Mesendoderm (in vitro differentiated cells): ENCODE measurements at regions not wholly inside any gene's neighbourhood (a gene's known extent, or its start where the extent isn't known, plus 50 kb on each side); places are given as distances from the start of the nearest gene placed in this dataset.

Experiments
- DNase-seq: peaks from one replicate; pipeline ENCODE4 v3.0.0; 2013
- H2AK5ac ChIP-seq: 2 replicates; pipeline ENCODE4 v1.6.1; 2013; ENCODE audit warnings: low read length, inconsistent platforms
- H2BK120ac ChIP-seq: 2 replicates; pipeline ENCODE4 v1.6.1; 2013; ENCODE audit warnings: low read depth, mild to moderate bottlenecking, low read length, moderate library complexity, mixed read lengths
- H2BK15ac ChIP-seq: replicated peaks from 2 replicates; pipeline ENCODE4 v1.6.1; 2013; ENCODE audit warnings: low read depth, mild to moderate bottlenecking, moderate library complexity
- H2BK5ac ChIP-seq: 2 replicates; pipeline ENCODE4 v1.6.1; 2013; ENCODE audit warnings: low read length, inconsistent platforms
- H3K18ac ChIP-seq: 2 replicates; pipeline ENCODE4 v1.6.1; 2013; ENCODE audit warnings: mild to moderate bottlenecking, low read length, mixed read lengths
- H3K23ac ChIP-seq: one replicate; pipeline ENCODE4 v1.6.1; 2013; ENCODE audit warnings: low read length
- H3K27ac ChIP-seq: 2 replicates; pipeline ENCODE4 v1.5.1; 2013; ENCODE audit warnings: low read depth, mild to moderate bottlenecking, inconsistent platforms, low read length, moderate library complexity
- H3K27me3 ChIP-seq: 2 replicates; pipeline ENCODE4 v1.6.1; 2013; ENCODE audit warnings: low read length, control low read depth, mild to moderate bottlenecking, inconsistent platforms; ENCODE audit not compliant: insufficient read depth, poor library complexity
- H3K36me3 ChIP-seq: 2 replicates; pipeline ENCODE4 v1.6.1; 2013; ENCODE audit warnings: low read length, inconsistent platforms; ENCODE audit not compliant: control insufficient read depth, insufficient read depth
- H3K4ac ChIP-seq: one replicate; pipeline ENCODE4 v1.6.1; 2013; ENCODE audit warnings: low read depth, mild to moderate bottlenecking, low read length, moderate library complexity
- H3K4me1 ChIP-seq: 2 replicates; pipeline ENCODE4 v1.6.1; 2013; ENCODE audit warnings: low read depth, low read length, inconsistent platforms; ENCODE audit not compliant: control insufficient read depth
- H3K4me2 ChIP-seq: 2 replicates; pipeline ENCODE4 v1.6.1; 2013; ENCODE audit warnings: low read length
- H3K4me3 ChIP-seq: 2 replicates; pipeline ENCODE4 v1.5.1; 2013; ENCODE audit warnings: mild to moderate bottlenecking, low read length
- H3K56ac ChIP-seq: one replicate; pipeline ENCODE4 v1.6.1; 2013; ENCODE audit warnings: low read length
- H3K79me1 ChIP-seq: 2 replicates; pipeline ENCODE4 v1.6.1; 2013; ENCODE audit warnings: low read length, inconsistent platforms
- H3K79me2 ChIP-seq: 2 replicates; pipeline ENCODE4 v1.6.1; 2013; ENCODE audit warnings: mild to moderate bottlenecking, low read length; ENCODE audit not compliant: control insufficient read depth, insufficient read depth
- H3K9ac ChIP-seq: 2 replicates; pipeline ENCODE4 v1.6.1; 2013; ENCODE audit warnings: low read length, inconsistent platforms
- H4K5ac ChIP-seq: one replicate; pipeline ENCODE4 v1.6.1; 2013; ENCODE audit warnings: low read length
- H4K8ac ChIP-seq: one replicate; pipeline ENCODE4 v1.6.1; 2013; ENCODE audit warnings: low read depth, mild to moderate bottlenecking, control low read depth, low read length, moderate library complexity
- whole genome bisulfite sequencing: extraction: QIAGEN DNeasy Blood & Tissue Kit; methylation state at CpG from one replicate; pipeline ENCODE4 v1.1.7; 2013; ENCODE audit warnings: low lambda C conversion rate, missing lambda C conversion rate; ENCODE audit not compliant: insufficient coverage; ENCODE audit errors: extremely low coverage; 5-methylcytosine and 5-hydroxymethylcytosine counted together

DNA sequence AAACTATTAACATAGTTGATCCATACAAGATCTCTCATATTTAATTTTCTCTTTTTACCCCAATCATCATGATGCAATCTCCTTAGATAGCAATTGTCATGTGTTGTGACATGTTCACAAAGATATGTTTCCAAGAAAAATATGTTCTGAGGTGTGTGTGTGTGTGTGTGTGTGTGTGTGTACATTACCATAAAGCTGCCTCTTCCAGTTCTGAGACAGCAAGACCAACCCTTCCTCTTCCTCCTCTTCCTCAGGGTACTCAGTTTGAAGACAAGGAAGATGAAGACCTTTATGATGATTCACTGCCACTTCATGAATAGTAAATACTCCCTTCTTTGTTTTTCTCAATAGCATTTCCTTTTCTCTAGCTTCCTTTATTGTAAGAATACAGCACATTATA is 303.3 kb upstream of the PRDM9 start:
- Histone ChIP-seq H4K8ac (no peak overlapping the region), H3K4ac (no peak overlapping the region), H2AK5ac (no peak overlapping the region), H3K23ac (no peak overlapping the region), H3K79me2 (no peaks in the 10 kb centered on the region), H2BK15ac (no peak overlapping the region), H3K56ac (no peak overlapping the region), H3K18ac (no peak overlapping the region), H3K27me3 (no peaks in the 10 kb centered on the region), H2BK120ac (no peak overlapping the region), H3K79me1 (no peaks in the 10 kb centered on the region), H3K4me1 (no peaks in the 10 kb centered on the region), H2BK5ac (no peak overlapping the region), H3K27ac (no peak overlapping the region), H4K5ac (no peak overlapping the region), H3K4me2 (no peak overlapping the region), H3K36me3 (no peaks in the 10 kb centered on the region), H3K4me3 (no peak overlapping the region), H3K9ac (no peak overlapping the region)
- DNase-seq = no peak

GRCh38 chr5:23169660-23170416 is 316.7 kb upstream of the CDH12 start:
- no peak overlapping the region for H3K9ac ChIP-seq
- no peak overlapping the region for H2BK5ac ChIP-seq
- H3K27ac ChIP-seq = no peak overlapping the region
- H3K36me3 ChIP-seq = no peaks in the 10 kb centered on the region
- H3K23ac ChIP-seq = no peak overlapping the region
- no peak overlapping the region for H2BK15ac ChIP-seq
- no peak overlapping the region for H4K8ac ChIP-seq
- no peak overlapping the region for H3K18ac ChIP-seq
- H3K4me1 ChIP-seq = no peaks in the 10 kb centered on the region
- H2BK120ac ChIP-seq = no peak overlapping the region
- DNase-seq = no peak
- H4K5ac ChIP-seq = no peak overlapping the region
- no peak overlapping the region for H3K56ac ChIP-seq
- H3K79me1 ChIP-seq = no peaks in the 10 kb centered on the region
- no peaks in the 10 kb centered on the region for H3K79me2 ChIP-seq
- no peak overlapping the region for H3K4ac ChIP-seq
- no peaks in the 10 kb centered on the region for H3K27me3 ChIP-seq
- no peak overlapping the region for H3K4me3 ChIP-seq
- H3K4me2 ChIP-seq = no peak overlapping the region
- no CpG with 5 or more reads among the region's 7 CpGs for WGBS
- no peak overlapping the region for H2AK5ac ChIP-seq

GRCh38 chr5:23164971-23165370 is 311.8 kb upstream of the CDH12 start:
- Histone ChIP-seq H2BK120ac (no peak overlapping the region), H3K79me1 (no peaks in the 10 kb centered on the region), H3K4me3 (no peak overlapping the region), H4K8ac (no peak overlapping the region), H3K4me2 (no peak overlapping the region), H3K27me3 (no peaks in the 10 kb centered on the region), H3K79me2 (no peaks in the 10 kb centered on the region), H3K23ac (no peak overlapping the region), H4K5ac (no peak overlapping the region), H3K36me3 (no peaks in the 10 kb centered on the region), H3K4me1 (no peaks in the 10 kb centered on the region), H3K27ac (no peak overlapping the region), H3K18ac (no peak overlapping the region), H2BK5ac (no peak overlapping the region), H2BK15ac (no peak overlapping the region), H3K9ac (no peak overlapping the region), H3K4ac (no peak overlapping the region), H2AK5ac (no peak overlapping the region), H3K56ac (no peak overlapping the region)
- DNase-seq = peak; percentile 91

GRCh38 chr5:23158179-23158578 is 305.0 kb upstream of the CDH12 start:
- peak; percentile 75 for DNase-seq
- Histone ChIP-seq H4K8ac (no peak overlapping the region), H3K27me3 (no peaks in the 10 kb centered on the region), H3K27ac (no peak overlapping the region), H4K5ac (no peak overlapping the region), H3K4me2 (no peak overlapping the region), H2BK5ac (no peak overlapping the region), H3K4me3 (no peak overlapping the region), H3K4ac (no peak overlapping the region), H3K23ac (no peak overlapping the region), H3K36me3 (no peaks in the 10 kb centered on the region), H3K18ac (no peak overlapping the region), H2AK5ac (no peak overlapping the region), H2BK15ac (no peak overlapping the region), H3K56ac (no peak overlapping the region), H3K4me1 (no peaks in the 10 kb centered on the region), H2BK120ac (no peak overlapping the region), H3K79me2 (no peaks in the 10 kb centered on the region), H3K9ac (no peak overlapping the region), H3K79me1 (no peaks in the 10 kb centered on the region)
- no CpG with 5 or more reads among the region's 2 CpGs for WGBS

DNA sequence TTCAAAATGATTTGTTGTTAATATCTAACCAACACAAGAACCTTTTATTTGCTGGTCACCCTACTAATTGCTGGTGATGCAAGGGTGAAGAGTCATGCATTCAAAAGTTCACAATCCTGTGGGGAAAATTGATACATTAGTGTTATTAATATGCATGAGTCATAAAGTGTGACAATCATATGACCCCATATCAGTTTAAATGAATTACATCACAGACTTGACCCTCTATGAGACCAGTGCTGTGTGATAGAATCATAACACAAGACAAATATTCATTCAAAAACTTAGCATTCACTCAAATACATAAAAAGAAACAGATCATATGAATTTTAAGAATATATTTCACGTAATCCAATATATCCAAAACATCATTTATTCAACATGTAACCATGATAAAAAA is 304.6 kb upstream of the CDH12 start:
- no peaks in the 10 kb centered on the region for H3K27me3 ChIP-seq
- no peak overlapping the region for H3K23ac ChIP-seq
- no peak overlapping the region for H3K9ac ChIP-seq
- H4K5ac ChIP-seq = no peak overlapping the region
- H3K79me2 ChIP-seq = no peaks in the 10 kb centered on the region
- H3K18ac ChIP-seq = no peak overlapping the region
- no peak overlapping the region for H3K4me3 ChIP-seq
- no peak overlapping the region for H3K27ac ChIP-seq
- H2BK120ac ChIP-seq = no peak overlapping the region
- H4K8ac ChIP-seq = no peak overlapping the region
- no peak for DNase-seq
- H3K4me1 ChIP-seq = no peaks in the 10 kb centered on the region
- no peaks in the 10 kb centered on the region for H3K79me1 ChIP-seq
- H2AK5ac ChIP-seq = no peak overlapping the region
- H3K4me2 ChIP-seq = no peak overlapping the region
- H2BK15ac ChIP-seq = no peak overlapping the region
- H3K4ac ChIP-seq = no peak overlapping the region
- no peaks in the 10 kb centered on the region for H3K36me3 ChIP-seq
- H2BK5ac ChIP-seq = no peak overlapping the region
- no peak overlapping the region for H3K56ac ChIP-seq
- 100% methylated on average over 1 of the region's 1 CpG for WGBS

GRCh38 chr5:23157169-23157568 is 304.0 kb upstream of the CDH12 start:
- Histone ChIP-seq H3K27ac (no peak overlapping the region), H4K5ac (no peak overlapping the region), H3K79me2 (no peaks in the 10 kb centered on the region), H4K8ac (no peak overlapping the region), H3K4me2 (no peak overlapping the region), H2AK5ac (no peak overlapping the region), H3K4ac (no peak overlapping the region), H3K4me1 (no peaks in the 10 kb centered on the region), H3K18ac (no peak overlapping the region), H3K36me3 (no peaks in the 10 kb centered on the region), H3K79me1 (no peaks in the 10 kb centered on the region), H3K9ac (no peak overlapping the region), H3K23ac (no peak overlapping the region), H3K56ac (no peak overlapping the region), H3K4me3 (no peak overlapping the region), H3K27me3 (no peaks in the 10 kb centered on the region), H2BK15ac (no peak overlapping the region), H2BK5ac (no peak overlapping the region), H2BK120ac (no peak overlapping the region)
- WGBS = no CpG with 5 or more reads among the region's 1 CpG
- no peak for DNase-seq
